ENCODE measurements at regions not wholly inside any gene's neighbourhood (a gene's known extent, or its start where the extent isn't known, plus 50 kb on each side); places are given as distances from the start of the nearest gene placed in this dataset.

GRCh38 chr14:35482994-35483515, 50.9 kb upstream of the INSM2 start:
- no peak for DNase-seq
- H3K79me2 ChIP-seq (ENCODE audit: low read length): no peaks in the 10 kb centered on the region
- no peaks in the 10 kb centered on the region for H4K20me1 ChIP-seq (ENCODE audit: insufficient read depth, low read length)
- no peak overlapping the region for H3K4me2 ChIP-seq (ENCODE audit: low read depth, low read length)
- TF ChIP-seq CTCF (IDR thresholded peaks at IDR 0.05; ENCODE audit: low read length): no peak
- TF ChIP-seq EZH2 (optimal IDR thresholded peaks at IDR 0.05; ENCODE audit: low read depth, low read length): no peak
- TF ChIP-seq EZH2phosphoT487 (IDR thresholded peaks at IDR 0.05; ENCODE audit: low read length): no peak
- no peaks in the 10 kb centered on the region for H3K9me3 ChIP-seq (replicated peaks; ENCODE audit: insufficient read depth, low read length)
- no peak overlapping the region for H2AFZ ChIP-seq (ENCODE audit: low read length)
- H3K4me3 ChIP-seq (ENCODE audit: low read length): no peak overlapping the region
- H3K27me3 ChIP-seq (replicated peaks; ENCODE audit: insufficient read depth, low read length): no peaks in the 10 kb centered on the region
- no peak overlapping the region for H3K27ac ChIP-seq (ENCODE audit: low read length)
- H3K9me2 ChIP-seq (replicated peaks; ENCODE audit: insufficient read depth, low read length): no peaks in the 10 kb centered on the region
- no peaks in the 10 kb centered on the region for H3F3A ChIP-seq (ENCODE audit: insufficient read depth, low read length)
- no peaks in the 10 kb centered on the region for H3K4me1 ChIP-seq (ENCODE audit: low read length)
- no peaks in the 10 kb centered on the region for H3K36me3 ChIP-seq (replicated peaks; ENCODE audit: insufficient read depth, low read length)
- H3K9ac ChIP-seq (ENCODE audit: low read length): no peak overlapping the region

Data from MM.1S (cell line).